ENCODE measurements at regions not wholly inside any gene's neighbourhood (a gene's known extent, or its start where the extent isn't known, plus 50 kb on each side); places are given as distances from the start of the nearest gene placed in this dataset.

GRCh38 chr15:47570881-47571640 is 146.2 kb upstream of the SEMA6D start:
- Histone ChIP-seq H3K79me2 (ENCODE audit: insufficient read depth, low read length) (no peaks in the 10 kb centered on the region), H3K36me3 (ENCODE audit: low read length) (no peaks in the 10 kb centered on the region), H3K4me2 (ENCODE audit: low read depth, low read length, poor library complexity, severe bottlenecking) (no peak overlapping the region), H3K9me2 (replicated peaks; ENCODE audit: insufficient read depth, low read length) (no peaks in the 10 kb centered on the region; the same call in 1 of the 2 replicates), H3K27ac (ENCODE audit: low read depth, low read length) (no peak overlapping the region), H3K4me3 (ENCODE audit: insufficient read depth, low read length, poor library complexity, severe bottlenecking) (no peak overlapping the region), H3K27me3 (ENCODE audit: low read length) (no peaks in the 10 kb centered on the region), H4K20me1 (ENCODE audit: low read depth, low read length) (no peaks in the 10 kb centered on the region), H3K9me3 (ENCODE audit: insufficient read depth, low read length) (no peaks in the 10 kb centered on the region), H2AFZ (ENCODE audit: low read depth, low read length, severe bottlenecking) (no peak overlapping the region), H3F3A (ENCODE audit: insufficient read depth) (no peaks in the 10 kb centered on the region), H3K9ac (ENCODE audit: low read length) (no peak overlapping the region)
- TF ChIP-seq CTCF (IDR thresholded peaks at IDR 0.05; ENCODE audit: insufficient read depth, low read length, poor library complexity, severe bottlenecking) (no peak), EZH2phosphoT487 (conservative IDR thresholded peaks at IDR 0.05; ENCODE audit: low read length) (no peak)

- Histone ChIP-seq H3K9me2 (replicated peaks; ENCODE audit: insufficient read depth, low read length) (no peaks in the 10 kb centered on the region), H3K27ac (ENCODE audit: low read depth, low read length) (no peak overlapping the region), H3K36me3 (ENCODE audit: low read length) (no peaks in the 10 kb centered on the region), H3K9ac (ENCODE audit: low read length) (no peak overlapping the region), H2AFZ (ENCODE audit: low read depth, low read length, severe bottlenecking) (no peak overlapping the region), H3F3A (ENCODE audit: insufficient read depth) (no peaks in the 10 kb centered on the region), H3K4me3 (ENCODE audit: insufficient read depth, low read length, poor library complexity, severe bottlenecking) (no peak overlapping the region), H3K27me3 (ENCODE audit: low read length) (no peaks in the 10 kb centered on the region), H3K9me3 (ENCODE audit: insufficient read depth, low read length) (no peaks in the 10 kb centered on the region), H4K20me1 (ENCODE audit: low read depth, low read length) (no peaks in the 10 kb centered on the region), H3K79me2 (ENCODE audit: insufficient read depth, low read length) (no peaks in the 10 kb centered on the region), H3K4me2 (ENCODE audit: low read depth, low read length, poor library complexity, severe bottlenecking) (no peak overlapping the region)
- TF ChIP-seq EZH2phosphoT487 (conservative IDR thresholded peaks at IDR 0.05; ENCODE audit: low read length) = no peak
- no peak for TF ChIP-seq CTCF (IDR thresholded peaks at IDR 0.05; ENCODE audit: insufficient read depth, low read length, poor library complexity, severe bottlenecking)
These were observed 143.6 kb upstream of the SEMA6D start for GRCh38 chr15:47573673-47574072.

- Histone ChIP-seq H3K79me2 (ENCODE audit: insufficient read depth, low read length) (no peaks in the 10 kb centered on the region), H3K36me3 (ENCODE audit: low read length) (no peaks in the 10 kb centered on the region), H2AFZ (ENCODE audit: low read depth, low read length, severe bottlenecking) (no peak overlapping the region), H3K9ac (ENCODE audit: low read length) (no peak overlapping the region), H3K27ac (ENCODE audit: low read depth, low read length) (no peak overlapping the region), H3K4me3 (ENCODE audit: insufficient read depth, low read length, poor library complexity, severe bottlenecking) (no peak overlapping the region), H4K20me1 (ENCODE audit: low read depth, low read length) (no peaks in the 10 kb centered on the region), H3K9me2 (replicated peaks; ENCODE audit: insufficient read depth, low read length) (no peaks in the 10 kb centered on the region), H3K27me3 (ENCODE audit: low read length) (no peaks in the 10 kb centered on the region), H3K4me2 (ENCODE audit: low read depth, low read length, poor library complexity, severe bottlenecking) (no peak overlapping the region), H3F3A (ENCODE audit: insufficient read depth) (no peaks in the 10 kb centered on the region), H3K9me3 (ENCODE audit: insufficient read depth, low read length) (no peaks in the 10 kb centered on the region)
- TF ChIP-seq EZH2phosphoT487 (conservative IDR thresholded peaks at IDR 0.05; ENCODE audit: low read length) = no peak
- no peak for TF ChIP-seq CTCF (IDR thresholded peaks at IDR 0.05; ENCODE audit: insufficient read depth, low read length, poor library complexity, severe bottlenecking)
These were observed 140.3 kb upstream of the SEMA6D start for GRCh38 chr15:47577000-47577399.

Data from SU-DHL-6 (cell line).